Calu3 (cell line): ENCODE measurements at regions not wholly inside any gene's neighbourhood (a gene's known extent, or its start where the extent isn't known, plus 50 kb on each side); places are given as distances from the start of the nearest gene placed in this dataset.

Experiments used
- BruUV-seq: library from RNA; stranded (reverse); fragments of 400-500 nt; replicated peaks from 2 replicates; lab custom pipeline; 2021; lab: Mats Ljungman, UMichigan
- CTCF ChIA-PET: fragments of 300-600 bp; sonication (Branson Sonifier 250); formaldehyde crosslinking; loops from one replicate; lab custom pipeline; 2022; ENCODE audit warnings: antibody characterized with exemption; lab: Charles Lee
- DNase-seq: peaks from one replicate; pipeline ENCODE4 v3.0.0; 2022
- H3K27ac Mint-ChIP-seq: one replicate; pipeline ENCODE4 v1.8.0; 2022; ENCODE audit warnings: mixed read lengths; ENCODE audit not compliant: unreplicated experiment
- H3K27me3 Mint-ChIP-seq: one replicate; pipeline ENCODE4 v1.8.0; 2022; ENCODE audit warnings: mixed read lengths; ENCODE audit not compliant: unreplicated experiment
- H3K36me3 Mint-ChIP-seq: one replicate; pipeline ENCODE4 v1.8.0; 2022; ENCODE audit warnings: mild to moderate bottlenecking, moderate library complexity, mixed read lengths; ENCODE audit not compliant: insufficient read depth, unreplicated experiment
- H3K4me1 Mint-ChIP-seq: one replicate; pipeline ENCODE4 v1.8.0; 2022; ENCODE audit warnings: mild to moderate bottlenecking, low read depth, mixed read lengths; ENCODE audit not compliant: unreplicated experiment
- H3K4me3 Mint-ChIP-seq: one replicate; pipeline ENCODE4 v1.8.0; 2022; ENCODE audit warnings: mild to moderate bottlenecking, low read depth, moderate library complexity, mixed read lengths; ENCODE audit not compliant: unreplicated experiment
- H3K9me3 Mint-ChIP-seq: one replicate; pipeline ENCODE4 v1.8.0; 2022; ENCODE audit warnings: low read depth, mixed read lengths; ENCODE audit not compliant: unreplicated experiment
- intact Hi-C: fragments of 100-400 bp; cut with micrococcal nuclease; formaldehyde crosslinking; loops from one replicate; pipeline ENCODE4 v1.10.0; 2022; ENCODE audit not compliant: unreplicated experiment
- TF ChIP-seq, protein P1 (sequence below): fragments of 200-600 bp; IDR thresholded peaks from one replicate; pipeline ENCODE4 v1.8.0; 2022; ENCODE audit warnings: antibody characterized with exemption; ENCODE audit not compliant: unreplicated experiment

DNA sequence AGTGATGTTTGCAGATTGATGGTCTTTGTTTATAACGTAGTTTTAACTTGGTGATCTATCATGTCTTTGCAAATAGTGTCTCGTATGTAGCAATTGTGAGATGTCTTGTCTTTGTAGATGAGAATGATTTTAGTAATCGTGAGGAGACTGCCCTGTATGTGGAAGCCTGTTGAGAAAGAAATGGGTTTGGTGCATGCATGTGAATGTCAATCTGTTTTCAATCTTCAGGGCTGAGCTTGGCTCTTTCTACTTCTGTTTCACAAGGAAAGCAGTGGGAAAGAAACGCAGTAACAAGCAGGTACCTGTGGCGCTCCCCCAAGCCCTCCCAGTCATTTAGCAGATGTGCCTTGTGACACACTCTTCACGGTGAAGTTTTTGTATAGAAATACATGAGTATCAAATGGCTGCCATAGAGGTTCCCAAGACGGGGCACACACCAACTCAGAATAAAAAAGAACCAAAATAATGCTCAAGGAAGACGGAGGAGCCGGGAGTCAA is 342.8 kb upstream of the DDHD1 start:
- DNase-seq = no peak
- H3K4me3 Mint-ChIP-seq = no peak overlapping the region
- no peaks in the 10 kb centered on the region for H3K4me1 Mint-ChIP-seq
- no peak overlapping the region for H3K27ac Mint-ChIP-seq
- TF ChIP-seq, protein P1, sequence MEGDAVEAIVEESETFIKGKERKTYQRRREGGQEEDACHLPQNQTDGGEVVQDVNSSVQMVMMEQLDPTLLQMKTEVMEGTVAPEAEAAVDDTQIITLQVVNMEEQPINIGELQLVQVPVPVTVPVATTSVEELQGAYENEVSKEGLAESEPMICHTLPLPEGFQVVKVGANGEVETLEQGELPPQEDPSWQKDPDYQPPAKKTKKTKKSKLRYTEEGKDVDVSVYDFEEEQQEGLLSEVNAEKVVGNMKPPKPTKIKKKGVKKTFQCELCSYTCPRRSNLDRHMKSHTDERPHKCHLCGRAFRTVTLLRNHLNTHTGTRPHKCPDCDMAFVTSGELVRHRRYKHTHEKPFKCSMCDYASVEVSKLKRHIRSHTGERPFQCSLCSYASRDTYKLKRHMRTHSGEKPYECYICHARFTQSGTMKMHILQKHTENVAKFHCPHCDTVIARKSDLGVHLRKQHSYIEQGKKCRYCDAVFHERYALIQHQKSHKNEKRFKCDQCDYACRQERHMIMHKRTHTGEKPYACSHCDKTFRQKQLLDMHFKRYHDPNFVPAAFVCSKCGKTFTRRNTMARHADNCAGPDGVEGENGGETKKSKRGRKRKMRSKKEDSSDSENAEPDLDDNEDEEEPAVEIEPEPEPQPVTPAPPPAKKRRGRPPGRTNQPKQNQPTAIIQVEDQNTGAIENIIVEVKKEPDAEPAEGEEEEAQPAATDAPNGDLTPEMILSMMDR = no peak
- intact Hi-C loops = no loop called here
- CTCF ChIA-PET = no interaction called here
- no TSS peak for BruUV-seq
- H3K27me3 Mint-ChIP-seq = peaks cover 24% of the 10 kb centered on the region
- peaks cover 2% of the 10 kb centered on the region for H3K9me3 Mint-ChIP-seq
- H3K36me3 Mint-ChIP-seq = no peaks in the 10 kb centered on the region

DNA sequence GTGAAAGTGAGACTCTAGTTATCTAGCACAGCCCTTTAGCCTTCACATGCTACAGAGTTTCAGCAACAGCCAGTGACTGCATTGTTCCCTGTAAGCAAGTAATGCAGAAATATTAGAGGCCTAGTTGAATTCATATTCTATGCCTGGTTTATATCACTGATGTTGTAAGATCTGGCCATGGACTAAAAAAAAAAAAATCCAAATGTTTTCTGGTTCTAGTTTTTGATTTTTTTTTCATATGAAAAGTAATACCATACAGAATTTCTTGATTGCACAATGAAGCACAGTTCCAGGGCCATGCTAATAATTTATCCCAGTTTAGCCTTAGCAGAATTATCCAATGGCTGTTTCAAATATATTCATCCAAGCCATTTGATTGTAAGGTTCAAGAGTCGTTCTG is 341.5 kb upstream of the DDHD1 start:
- no peak overlapping the region for H3K27ac Mint-ChIP-seq
- H3K9me3 Mint-ChIP-seq = peaks cover 2% of the 10 kb centered on the region
- H3K27me3 Mint-ChIP-seq = peaks cover 24% of the 10 kb centered on the region
- H3K36me3 Mint-ChIP-seq = no peaks in the 10 kb centered on the region
- TF ChIP-seq, protein P1 = no peak
- H3K4me1 Mint-ChIP-seq = no peaks in the 10 kb centered on the region
- no TSS peak for BruUV-seq
- intact Hi-C loops = no loop called here
- DNase-seq = no peak
- H3K4me3 Mint-ChIP-seq = no peak overlapping the region
- CTCF ChIA-PET = no interaction called here

DNA sequence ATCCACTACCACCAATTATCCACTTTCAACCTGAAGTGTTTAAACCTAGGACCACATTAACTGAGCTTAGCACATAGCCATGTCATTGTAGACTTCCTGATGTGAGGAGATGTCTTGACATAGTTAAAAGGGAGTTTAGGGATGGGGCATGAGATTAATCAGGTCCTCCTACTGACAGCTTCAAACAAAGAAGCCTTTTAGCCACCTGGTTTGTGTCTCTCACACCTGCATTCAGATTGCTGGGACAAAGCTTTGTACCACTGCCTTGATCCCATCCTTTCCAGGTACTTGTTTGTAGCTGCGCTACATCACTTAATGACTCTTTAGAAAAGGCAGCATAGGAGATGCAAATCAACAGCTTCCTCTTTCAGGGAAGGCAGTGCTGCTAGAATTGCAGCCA is 340.7 kb upstream of the DDHD1 start:
- H3K4me3 Mint-ChIP-seq = no peak overlapping the region
- TF ChIP-seq, protein P1 = no peak
- CTCF ChIA-PET = no interaction called here
- no TSS peak for BruUV-seq
- no peak overlapping the region for H3K27ac Mint-ChIP-seq
- no peaks in the 10 kb centered on the region for H3K4me1 Mint-ChIP-seq
- intact Hi-C loops = no loop called here
- no peaks in the 10 kb centered on the region for H3K36me3 Mint-ChIP-seq
- no peak for DNase-seq
- peaks cover 19% of the 10 kb centered on the region for H3K27me3 Mint-ChIP-seq
- peaks cover 2% of the 10 kb centered on the region for H3K9me3 Mint-ChIP-seq

DNA sequence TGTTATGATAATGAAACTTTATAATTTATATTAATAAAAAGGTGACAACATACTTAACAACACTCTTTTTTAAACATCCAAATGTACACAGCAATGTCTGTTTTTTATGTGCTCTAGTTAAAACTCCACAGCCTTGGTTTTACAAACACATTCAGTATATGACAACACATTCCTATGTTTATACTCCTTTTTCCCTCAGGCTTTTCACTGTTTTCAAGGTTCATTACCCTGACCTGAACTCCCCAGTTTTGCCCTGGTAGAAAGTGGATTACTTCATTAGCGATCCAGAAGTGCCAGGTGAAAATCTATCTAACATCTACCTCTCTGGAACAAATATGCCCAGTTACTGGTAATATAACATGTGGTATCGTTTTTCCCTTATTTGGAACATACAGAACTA is 340.2 kb upstream of the DDHD1 start:
- no peaks in the 10 kb centered on the region for H3K36me3 Mint-ChIP-seq
- no TSS peak for BruUV-seq
- intact Hi-C loops = no loop called here
- peaks cover 13% of the 10 kb centered on the region for H3K27me3 Mint-ChIP-seq
- CTCF ChIA-PET = no interaction called here
- peaks cover 2% of the 10 kb centered on the region for H3K9me3 Mint-ChIP-seq
- no peak overlapping the region for H3K27ac Mint-ChIP-seq
- no peaks in the 10 kb centered on the region for H3K4me1 Mint-ChIP-seq
- TF ChIP-seq, protein P1 = no peak
- DNase-seq = no peak
- H3K4me3 Mint-ChIP-seq = no peak overlapping the region
